ENCODE measurements at regions not wholly inside any gene's neighbourhood (a gene's known extent, or its start where the extent isn't known, plus 50 kb on each side); places are given as distances from the start of the nearest gene placed in this dataset.

DNA sequence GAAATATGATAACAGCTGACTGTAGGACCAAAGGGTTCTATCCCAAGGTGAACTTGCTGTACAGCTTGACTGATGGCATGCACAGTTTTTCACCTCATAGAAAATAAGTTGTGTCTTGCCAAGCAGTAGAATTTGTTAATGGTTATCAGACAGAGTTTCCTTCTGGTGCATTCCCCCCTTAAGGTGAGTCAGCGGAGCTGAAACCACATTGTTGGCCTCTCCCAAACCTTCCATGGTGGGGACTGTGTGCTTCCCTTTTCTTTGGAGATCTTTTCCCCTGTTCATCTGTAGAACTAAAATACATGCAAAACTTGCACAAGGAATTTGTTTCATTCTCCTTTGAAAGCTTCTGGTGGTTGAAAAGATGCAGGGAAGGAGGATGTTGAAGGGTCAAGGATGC lies 179.8 kb downstream of the FGF1 start:
- TF ChIP-seq, protein P1, sequence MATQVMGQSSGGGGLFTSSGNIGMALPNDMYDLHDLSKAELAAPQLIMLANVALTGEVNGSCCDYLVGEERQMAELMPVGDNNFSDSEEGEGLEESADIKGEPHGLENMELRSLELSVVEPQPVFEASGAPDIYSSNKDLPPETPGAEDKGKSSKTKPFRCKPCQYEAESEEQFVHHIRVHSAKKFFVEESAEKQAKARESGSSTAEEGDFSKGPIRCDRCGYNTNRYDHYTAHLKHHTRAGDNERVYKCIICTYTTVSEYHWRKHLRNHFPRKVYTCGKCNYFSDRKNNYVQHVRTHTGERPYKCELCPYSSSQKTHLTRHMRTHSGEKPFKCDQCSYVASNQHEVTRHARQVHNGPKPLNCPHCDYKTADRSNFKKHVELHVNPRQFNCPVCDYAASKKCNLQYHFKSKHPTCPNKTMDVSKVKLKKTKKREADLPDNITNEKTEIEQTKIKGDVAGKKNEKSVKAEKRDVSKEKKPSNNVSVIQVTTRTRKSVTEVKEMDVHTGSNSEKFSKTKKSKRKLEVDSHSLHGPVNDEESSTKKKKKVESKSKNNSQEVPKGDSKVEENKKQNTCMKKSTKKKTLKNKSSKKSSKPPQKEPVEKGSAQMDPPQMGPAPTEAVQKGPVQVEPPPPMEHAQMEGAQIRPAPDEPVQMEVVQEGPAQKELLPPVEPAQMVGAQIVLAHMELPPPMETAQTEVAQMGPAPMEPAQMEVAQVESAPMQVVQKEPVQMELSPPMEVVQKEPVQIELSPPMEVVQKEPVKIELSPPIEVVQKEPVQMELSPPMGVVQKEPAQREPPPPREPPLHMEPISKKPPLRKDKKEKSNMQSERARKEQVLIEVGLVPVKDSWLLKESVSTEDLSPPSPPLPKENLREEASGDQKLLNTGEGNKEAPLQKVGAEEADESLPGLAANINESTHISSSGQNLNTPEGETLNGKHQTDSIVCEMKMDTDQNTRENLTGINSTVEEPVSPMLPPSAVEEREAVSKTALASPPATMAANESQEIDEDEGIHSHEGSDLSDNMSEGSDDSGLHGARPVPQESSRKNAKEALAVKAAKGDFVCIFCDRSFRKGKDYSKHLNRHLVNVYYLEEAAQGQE (IDR thresholded peaks at IDR 0.05; ENCODE audit: borderline replicate concordance): no peak
- TF ChIP-seq TAF1 (IDR thresholded peaks at IDR 0.05; ENCODE audit: low read depth) (no peak), SMC3 (conservative IDR thresholded peaks at IDR 0.05; ENCODE audit: poor library complexity) (no peak), EZH2 (IDR thresholded peaks at IDR 0.05; ENCODE audit: borderline replicate concordance, insufficient read depth, low read length, poor library complexity, severe bottlenecking) (no peak), EP300 (conservative IDR thresholded peaks at IDR 0.05; ENCODE audit: poor library complexity, severe bottlenecking) (no peak)
- TF ChIP-seq, protein P2, sequence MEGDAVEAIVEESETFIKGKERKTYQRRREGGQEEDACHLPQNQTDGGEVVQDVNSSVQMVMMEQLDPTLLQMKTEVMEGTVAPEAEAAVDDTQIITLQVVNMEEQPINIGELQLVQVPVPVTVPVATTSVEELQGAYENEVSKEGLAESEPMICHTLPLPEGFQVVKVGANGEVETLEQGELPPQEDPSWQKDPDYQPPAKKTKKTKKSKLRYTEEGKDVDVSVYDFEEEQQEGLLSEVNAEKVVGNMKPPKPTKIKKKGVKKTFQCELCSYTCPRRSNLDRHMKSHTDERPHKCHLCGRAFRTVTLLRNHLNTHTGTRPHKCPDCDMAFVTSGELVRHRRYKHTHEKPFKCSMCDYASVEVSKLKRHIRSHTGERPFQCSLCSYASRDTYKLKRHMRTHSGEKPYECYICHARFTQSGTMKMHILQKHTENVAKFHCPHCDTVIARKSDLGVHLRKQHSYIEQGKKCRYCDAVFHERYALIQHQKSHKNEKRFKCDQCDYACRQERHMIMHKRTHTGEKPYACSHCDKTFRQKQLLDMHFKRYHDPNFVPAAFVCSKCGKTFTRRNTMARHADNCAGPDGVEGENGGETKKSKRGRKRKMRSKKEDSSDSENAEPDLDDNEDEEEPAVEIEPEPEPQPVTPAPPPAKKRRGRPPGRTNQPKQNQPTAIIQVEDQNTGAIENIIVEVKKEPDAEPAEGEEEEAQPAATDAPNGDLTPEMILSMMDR (IDR thresholded peaks at IDR 0.05; ENCODE audit: poor library complexity, severe bottlenecking): no peak

All from neural cell (in vitro differentiated cells).